ENCODE measurements at regions not wholly inside any gene's neighbourhood (a gene's known extent, or its start where the extent isn't known, plus 50 kb on each side); places are given as distances from the start of the nearest gene placed in this dataset.

GRCh38 chr13:106197496-106197895 lies 338.0 kb downstream of the EFNB2 start:
- Histone ChIP-seq H3K4me3 (no peak overlapping the region), H3K27me3 (no peaks in the 10 kb centered on the region), H3K27ac (replicated peaks in 1 of 4) (no peak overlapping the region), H3K4me1 (no peaks in the 10 kb centered on the region), H3K36me3 (no peaks in the 10 kb centered on the region), H3K9me3 (no peaks in the 10 kb centered on the region)
- WGBS, result 81% methylated on average over 1 of the region's 1 CpG
- TF ChIP-seq POLR2AphosphoS5 (IDR thresholded peaks at IDR 0.05), result no peak
- no peak for TF ChIP-seq CTCF (IDR thresholded peaks at IDR 0.05)
- TF ChIP-seq EP300 (IDR thresholded peaks at IDR 0.05), result no peak
- TF ChIP-seq POLR2A (IDR thresholded peaks at IDR 0.05; ENCODE audit: low read depth), result no peak
- DNase-seq (ENCODE audit: extremely low spot score), result no peak
- intact Hi-C loops (cut with DNase I), result no loop called here

- intact Hi-C loops (cut with DNase I), result no loop called here
- Histone ChIP-seq H3K27me3 (no peaks in the 10 kb centered on the region), H3K4me3 (no peak overlapping the region), H3K9me3 (no peaks in the 10 kb centered on the region), H3K36me3 (no peaks in the 10 kb centered on the region), H3K27ac (replicated peaks in 1 of 4) (no peak overlapping the region), H3K4me1 (no peaks in the 10 kb centered on the region)
- DNase-seq (ENCODE audit: extremely low spot score), result no peak
- TF ChIP-seq EP300 (IDR thresholded peaks at IDR 0.05) (no peak), CTCF (IDR thresholded peaks at IDR 0.05) (no peak), POLR2AphosphoS5 (IDR thresholded peaks at IDR 0.05) (no peak), POLR2A (IDR thresholded peaks at IDR 0.05; ENCODE audit: low read depth) (no peak)
- 77% methylated on average over 5 of the region's 5 CpGs for WGBS
Observed at GRCh38 chr13:106187501-106188095, 347.9 kb downstream of the EFNB2 start.

- H3K36me3 ChIP-seq, result no peaks in the 10 kb centered on the region
- H3K4me1 ChIP-seq, result no peaks in the 10 kb centered on the region
- H3K9me3 ChIP-seq, result no peaks in the 10 kb centered on the region
- H3K27me3 ChIP-seq, result no peaks in the 10 kb centered on the region
- intact Hi-C loops (cut with DNase I), result no loop called here
- 94% methylated on average over 1 of the region's 1 CpG for WGBS
- no peak overlapping the region for H3K27ac ChIP-seq (replicated peaks in 1 of 4)
- TF ChIP-seq EP300 (IDR thresholded peaks at IDR 0.05) (no peak), CTCF (IDR thresholded peaks at IDR 0.05) (no peak), POLR2AphosphoS5 (IDR thresholded peaks at IDR 0.05) (no peak), POLR2A (IDR thresholded peaks at IDR 0.05; ENCODE audit: low read depth) (no peak)
- no peak for DNase-seq (ENCODE audit: extremely low spot score)
- no peak overlapping the region for H3K4me3 ChIP-seq
Observed at GRCh38 chr13:106187101-106187500, 348.4 kb downstream of the EFNB2 start.

GRCh38 chr13:106186366-106187030 lies 349.0 kb downstream of the EFNB2 start:
- Histone ChIP-seq H3K27me3 (no peaks in the 10 kb centered on the region), H3K4me1 (no peaks in the 10 kb centered on the region)
- intact Hi-C loops (cut with DNase I), result no loop called here

More at GRCh38 chr13:106186366-106187030, 349.0 kb downstream of the EFNB2 start:
- DNase-seq (ENCODE audit: extremely low spot score), result no peak
- Histone ChIP-seq H3K27ac (replicated peaks in 1 of 4) (no peak overlapping the region), H3K4me3 (no peak overlapping the region), H3K9me3 (no peaks in the 10 kb centered on the region), H3K36me3 (no peaks in the 10 kb centered on the region)
- TF ChIP-seq EP300 (IDR thresholded peaks at IDR 0.05) (no peak), CTCF (IDR thresholded peaks at IDR 0.05) (no peak), POLR2AphosphoS5 (IDR thresholded peaks at IDR 0.05) (no peak), POLR2A (IDR thresholded peaks at IDR 0.05; ENCODE audit: low read depth) (no peak)
- 84% methylated on average over 3 of the region's 3 CpGs for WGBS

Data from esophagus muscularis mucosa (tissue), 4 donors.